ENCODE measurements at regions not wholly inside any gene's neighbourhood (a gene's known extent, or its start where the extent isn't known, plus 50 kb on each side); places are given as distances from the start of the nearest gene placed in this dataset.

- Histone ChIP-seq H3K9me3 (ENCODE audit: control insufficient read depth, insufficient read depth, low read length) (no peaks in the 10 kb centered on the region), H3K27ac (ENCODE audit: low read length) (no peak overlapping the region), H3K4me3 (ENCODE audit: low read length) (no peak overlapping the region), H3K27me3 (ENCODE audit: control insufficient read depth, insufficient read depth, low read length) (no peaks in the 10 kb centered on the region), H3K4me1 (ENCODE audit: control insufficient read depth, insufficient read depth, low read length) (no peaks in the 10 kb centered on the region), H3K36me3 (ENCODE audit: control insufficient read depth, insufficient read depth, low read length) (no peaks in the 10 kb centered on the region)
- no peak overlapping the region for H3K4me3 Mint-ChIP-seq
- no peaks in the 10 kb centered on the region for H3K9me3 Mint-ChIP-seq
- peaks cover 0 to 9% of the 10 kb centered on the region in 2 donors for H3K27me3 Mint-ChIP-seq (ENCODE audit: low read depth in 2 of 2)
- DNase-seq: no peak
- H3K4me1 Mint-ChIP-seq: no peaks in the 10 kb centered on the region
- no peak for ATAC-seq
- intact Hi-C loops (cut with micrococcal nuclease): no loop called here
- H3K27ac Mint-ChIP-seq: no peak overlapping the region
- no CpG with 5 or more reads among the region's 1 CpG for WGBS (ENCODE audit: insufficient coverage)
- no peak for TF ChIP-seq CTCF (IDR thresholded peaks at IDR 0.05)
- no peaks in the 10 kb centered on the region for H3K36me3 Mint-ChIP-seq
Observed at GRCh38 chr18:57991552-57991951, 52.5 kb upstream of the NEDD4L start.

- intact Hi-C loops (cut with micrococcal nuclease): no loop called here
Observed at GRCh38 chr18:57989536-57989935, 54.5 kb upstream of the NEDD4L start.

GRCh38 chr18:57984490-57985115 is 59.4 kb upstream of the NEDD4L start:
- Mint-ChIP-seq H3K9me3 (no peaks in the 10 kb centered on the region), H3K4me3 (no peak overlapping the region), H3K4me1 (no peaks in the 10 kb centered on the region), H3K27me3 (ENCODE audit: low read depth in 2 of 2) (peaks cover 0 to 9% of the 10 kb centered on the region in 2 donors), H3K36me3 (no peaks in the 10 kb centered on the region), H3K27ac (no peak overlapping the region)
- ATAC-seq: no peak
- WGBS (ENCODE audit: insufficient coverage): 89% methylated on average over 5 of the region's 5 CpGs
- Histone ChIP-seq H3K4me3 (ENCODE audit: low read length) (no peak overlapping the region), H3K27ac (ENCODE audit: low read length) (no peak overlapping the region), H3K27me3 (ENCODE audit: control insufficient read depth, insufficient read depth, low read length) (no peaks in the 10 kb centered on the region), H3K4me1 (ENCODE audit: control insufficient read depth, insufficient read depth, low read length) (no peaks in the 10 kb centered on the region), H3K9me3 (ENCODE audit: control insufficient read depth, insufficient read depth, low read length) (no peaks in the 10 kb centered on the region), H3K36me3 (ENCODE audit: control insufficient read depth, insufficient read depth, low read length) (no peaks in the 10 kb centered on the region)
- no peak for DNase-seq
- intact Hi-C loops (cut with micrococcal nuclease): no loop called here
- no peak for TF ChIP-seq CTCF (IDR thresholded peaks at IDR 0.05)

More at GRCh38 chr18:57989536-57989935, 54.5 kb upstream of the NEDD4L start:
- DNase-seq (no peak), ATAC-seq (no peak)
- no peaks in the 10 kb centered on the region for H3K36me3 Mint-ChIP-seq
- no peak overlapping the region for H3K4me3 Mint-ChIP-seq
- Histone ChIP-seq H3K4me1 (ENCODE audit: control insufficient read depth, insufficient read depth, low read length) (no peaks in the 10 kb centered on the region), H3K9me3 (ENCODE audit: control insufficient read depth, insufficient read depth, low read length) (no peaks in the 10 kb centered on the region), H3K27me3 (ENCODE audit: control insufficient read depth, insufficient read depth, low read length) (no peaks in the 10 kb centered on the region), H3K27ac (ENCODE audit: low read length) (no peak overlapping the region), H3K4me3 (ENCODE audit: low read length) (no peak overlapping the region), H3K36me3 (ENCODE audit: control insufficient read depth, insufficient read depth, low read length) (no peaks in the 10 kb centered on the region)
- WGBS (ENCODE audit: insufficient coverage): 80% methylated on average over 8 of the region's 8 CpGs
- H3K4me1 Mint-ChIP-seq: no peaks in the 10 kb centered on the region
- no peaks in the 10 kb centered on the region for H3K9me3 Mint-ChIP-seq
- no peak for TF ChIP-seq CTCF (IDR thresholded peaks at IDR 0.05)
- peaks cover 4 to 9% of the 10 kb centered on the region in 2 donors for H3K27me3 Mint-ChIP-seq (ENCODE audit: low read depth in 2 of 2)
- H3K27ac Mint-ChIP-seq: no peak overlapping the region

DNA sequence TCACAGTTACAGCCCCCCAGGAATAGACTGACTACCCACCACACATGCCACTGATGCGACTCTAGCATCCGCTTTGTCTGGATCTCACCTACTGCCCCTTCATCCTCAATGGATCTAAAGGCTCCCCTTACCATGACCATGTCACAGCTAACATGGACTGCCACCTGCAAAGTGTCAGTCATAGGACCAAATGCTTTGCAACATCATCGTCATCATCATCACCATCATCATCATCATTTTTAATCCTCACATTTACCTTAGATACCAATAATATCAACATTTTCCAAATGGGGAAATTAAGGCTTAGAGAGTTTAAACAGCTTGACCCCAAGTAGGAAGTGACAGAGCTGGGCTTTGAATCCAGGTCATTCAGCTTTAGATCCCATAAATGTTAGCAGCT is 60.1 kb upstream of the NEDD4L start:
- Histone ChIP-seq H3K27ac (ENCODE audit: low read length) (no peak overlapping the region), H3K27me3 (ENCODE audit: control insufficient read depth, insufficient read depth, low read length) (no peaks in the 10 kb centered on the region), H3K36me3 (ENCODE audit: control insufficient read depth, insufficient read depth, low read length) (no peaks in the 10 kb centered on the region), H3K4me1 (ENCODE audit: control insufficient read depth, insufficient read depth, low read length) (no peaks in the 10 kb centered on the region), H3K9me3 (ENCODE audit: control insufficient read depth, insufficient read depth, low read length) (no peaks in the 10 kb centered on the region), H3K4me3 (ENCODE audit: low read length) (no peak overlapping the region)
- H3K4me1 Mint-ChIP-seq: no peaks in the 10 kb centered on the region
- H3K27me3 Mint-ChIP-seq (ENCODE audit: low read depth in 2 of 2): peaks cover 0 to 9% of the 10 kb centered on the region in 2 donors
- no peak overlapping the region for H3K27ac Mint-ChIP-seq
- intact Hi-C loops (cut with micrococcal nuclease): no loop called here
- H3K9me3 Mint-ChIP-seq: no peaks in the 10 kb centered on the region
- DNase-seq (no peak), ATAC-seq (no peak)
- 59% methylated on average over 3 of the region's 3 CpGs for whole genome bisulfite sequencing (ENCODE audit: insufficient coverage)
- no peaks in the 10 kb centered on the region for H3K36me3 Mint-ChIP-seq
- no peak for TF ChIP-seq CTCF (IDR thresholded peaks at IDR 0.05)
- no peak overlapping the region for H3K4me3 Mint-ChIP-seq
